ENCODE measurements at regions not wholly inside any gene's neighbourhood (a gene's known extent, or its start where the extent isn't known, plus 50 kb on each side); places are given as distances from the start of the nearest gene placed in this dataset.

- Histone ChIP-seq H3K36me3 (ENCODE audit: control insufficient read depth, insufficient read depth, low read length) (no peaks in the 10 kb centered on the region), H3K27me3 (ENCODE audit: control insufficient read depth, insufficient read depth, low read length) (no peaks in the 10 kb centered on the region), H3K9me3 (ENCODE audit: control insufficient read depth, low read length) (no peaks in the 10 kb centered on the region)
Observed at GRCh38 chr6:44609051-44609612, 221.6 kb downstream of the CDC5L start.

GRCh38 chr6:44614396-44614795 is 226.9 kb downstream of the CDC5L start:
- TF ChIP-seq CTCF (IDR thresholded peaks at IDR 0.05), result no peak
- Histone ChIP-seq H3K4me3 (ENCODE audit: low read depth, low read length) (no peak overlapping the region), H3K4me2 (ENCODE audit: low read length) (no peak overlapping the region), H3K4me1 (no peaks in the 10 kb centered on the region), H3K79me2 (no peaks in the 10 kb centered on the region), H3K9me3 (ENCODE audit: control insufficient read depth, low read length) (no peaks in the 10 kb centered on the region), H3K27me3 (ENCODE audit: control insufficient read depth, insufficient read depth, low read length) (no peaks in the 10 kb centered on the region), H3K36me3 (ENCODE audit: control insufficient read depth, insufficient read depth, low read length) (no peaks in the 10 kb centered on the region), H3K27ac (no peak overlapping the region), H2AFZ (no peak overlapping the region), H3K9ac (no peak overlapping the region)

More at GRCh38 chr6:44609051-44609612, 221.6 kb downstream of the CDC5L start:
- Histone ChIP-seq H3K9ac (no peak overlapping the region), H3K27ac (no peak overlapping the region), H3K79me2 (no peaks in the 10 kb centered on the region), H3K4me1 (no peaks in the 10 kb centered on the region), H3K4me2 (ENCODE audit: low read length) (no peak overlapping the region), H2AFZ (no peak overlapping the region), H3K4me3 (ENCODE audit: low read depth, low read length) (no peak overlapping the region)
- no peak for TF ChIP-seq CTCF (IDR thresholded peaks at IDR 0.05)

GRCh38 chr6:44615621-44616020 is 228.1 kb downstream of the CDC5L start:
- Histone ChIP-seq H3K27me3 (ENCODE audit: control insufficient read depth, insufficient read depth, low read length) (no peaks in the 10 kb centered on the region), H2AFZ (no peak overlapping the region), H3K4me2 (ENCODE audit: low read length) (no peak overlapping the region), H3K79me2 (no peaks in the 10 kb centered on the region), H3K9me3 (ENCODE audit: control insufficient read depth, low read length) (no peaks in the 10 kb centered on the region), H3K27ac (no peak overlapping the region), H3K4me1 (no peaks in the 10 kb centered on the region), H3K4me3 (ENCODE audit: low read depth, low read length) (no peak overlapping the region), H3K36me3 (ENCODE audit: control insufficient read depth, insufficient read depth, low read length) (no peaks in the 10 kb centered on the region), H3K9ac (no peak overlapping the region)
- TF ChIP-seq CTCF (IDR thresholded peaks at IDR 0.05), result no peak

- no peaks in the 10 kb centered on the region for H3K27me3 ChIP-seq (ENCODE audit: control insufficient read depth, insufficient read depth, low read length)
- H3K27ac ChIP-seq, result no peak overlapping the region
- H2AFZ ChIP-seq, result no peak overlapping the region
- H3K36me3 ChIP-seq (ENCODE audit: control insufficient read depth, insufficient read depth, low read length), result no peaks in the 10 kb centered on the region
- TF ChIP-seq CTCF (IDR thresholded peaks at IDR 0.05), result no peak
- H3K4me1 ChIP-seq, result no peaks in the 10 kb centered on the region
- no peaks in the 10 kb centered on the region for H3K9me3 ChIP-seq (ENCODE audit: control insufficient read depth, low read length)
- H3K9ac ChIP-seq, result no peak overlapping the region
- H3K4me3 ChIP-seq (ENCODE audit: low read depth, low read length), result no peak overlapping the region
- no peak overlapping the region for H3K4me2 ChIP-seq (ENCODE audit: low read length)
- H3K79me2 ChIP-seq, result no peaks in the 10 kb centered on the region
Observed at GRCh38 chr6:44617416-44617815, 229.9 kb downstream of the CDC5L start.

- Histone ChIP-seq H3K79me2 (no peaks in the 10 kb centered on the region), H3K36me3 (ENCODE audit: control insufficient read depth, insufficient read depth, low read length) (no peaks in the 10 kb centered on the region), H3K27me3 (ENCODE audit: control insufficient read depth, insufficient read depth, low read length) (no peaks in the 10 kb centered on the region), H3K9me3 (ENCODE audit: control insufficient read depth, low read length) (no peaks in the 10 kb centered on the region), H3K9ac (no peak overlapping the region), H3K27ac (no peak overlapping the region), H2AFZ (no peak overlapping the region), H3K4me2 (ENCODE audit: low read length) (no peak overlapping the region), H3K4me1 (no peaks in the 10 kb centered on the region), H3K4me3 (ENCODE audit: low read depth, low read length) (no peak overlapping the region)
- TF ChIP-seq CTCF (IDR thresholded peaks at IDR 0.05), result no peak
Observed at GRCh38 chr6:44618371-44618770, 230.9 kb downstream of the CDC5L start.
